ENCODE measurements at regions not wholly inside any gene's neighbourhood (a gene's known extent, or its start where the extent isn't known, plus 50 kb on each side); places are given as distances from the start of the nearest gene placed in this dataset.

GRCh38 chr6:141667580-141668309, 465.0 kb upstream of the GJE1 start:
- no peaks in the 10 kb centered on the region for H3K36me3 ChIP-seq (ENCODE audit: control insufficient read depth, insufficient read depth, low read length, severe bottlenecking)
- H3K9me3 ChIP-seq (ENCODE audit: control insufficient read depth, low read length) = peaks cover 5% of the 10 kb centered on the region
- H3K27me3 ChIP-seq (replicated peaks; ENCODE audit: control insufficient read depth, insufficient read depth, low read length) = no peaks in the 10 kb centered on the region
- H3K4me1 ChIP-seq (ENCODE audit: control insufficient read depth, insufficient read depth, low read length) = no peaks in the 10 kb centered on the region
- no peak overlapping the region for H3K9ac ChIP-seq (ENCODE audit: low read length)
- no peak overlapping the region for H3K4me3 ChIP-seq (ENCODE audit: low read length)
- DNase-seq (ENCODE audit: low read depth) = peak; percentile 7

GRCh38 chr6:141666187-141666586, 466.5 kb upstream of the GJE1 start:
- Histone ChIP-seq H3K4me3 (ENCODE audit: low read length) (no peak overlapping the region), H3K4me1 (ENCODE audit: control insufficient read depth, insufficient read depth, low read length) (no peaks in the 10 kb centered on the region), H3K9ac (ENCODE audit: low read length) (no peak overlapping the region), H3K9me3 (ENCODE audit: control insufficient read depth, low read length) (no peaks in the 10 kb centered on the region), H3K36me3 (ENCODE audit: control insufficient read depth, insufficient read depth, low read length, severe bottlenecking) (no peaks in the 10 kb centered on the region), H3K27me3 (replicated peaks; ENCODE audit: control insufficient read depth, insufficient read depth, low read length) (no peaks in the 10 kb centered on the region)
- DNase-seq (ENCODE audit: low read depth) = no peak

- H3K4me1 ChIP-seq (ENCODE audit: control insufficient read depth, insufficient read depth, low read length) = no peaks in the 10 kb centered on the region
- no peaks in the 10 kb centered on the region for H3K27me3 ChIP-seq (replicated peaks; ENCODE audit: control insufficient read depth, insufficient read depth, low read length)
- no peaks in the 10 kb centered on the region for H3K9me3 ChIP-seq (ENCODE audit: control insufficient read depth, low read length)
- no peaks in the 10 kb centered on the region for H3K36me3 ChIP-seq (ENCODE audit: control insufficient read depth, insufficient read depth, low read length, severe bottlenecking)
- DNase-seq (ENCODE audit: low read depth) = no peak
- no peak overlapping the region for H3K4me3 ChIP-seq (ENCODE audit: low read length)
- no peak overlapping the region for H3K9ac ChIP-seq (ENCODE audit: low read length)
Measured at GRCh38 chr6:141664744-141665143, 468.0 kb upstream of the GJE1 start.

GRCh38 chr6:141659582-141659981, 473.1 kb upstream of the GJE1 start:
- no peak for DNase-seq (ENCODE audit: low read depth)
- Histone ChIP-seq H3K27me3 (replicated peaks; ENCODE audit: control insufficient read depth, insufficient read depth, low read length) (no peaks in the 10 kb centered on the region), H3K36me3 (ENCODE audit: control insufficient read depth, insufficient read depth, low read length, severe bottlenecking) (no peaks in the 10 kb centered on the region), H3K4me1 (ENCODE audit: control insufficient read depth, insufficient read depth, low read length) (no peaks in the 10 kb centered on the region), H3K9ac (ENCODE audit: low read length) (no peak overlapping the region), H3K4me3 (ENCODE audit: low read length) (no peak overlapping the region), H3K9me3 (ENCODE audit: control insufficient read depth, low read length) (peaks cover 6% of the 10 kb centered on the region)

- no peak for DNase-seq (ENCODE audit: low read depth)
- Histone ChIP-seq H3K9me3 (ENCODE audit: control insufficient read depth, low read length) (peaks cover 6% of the 10 kb centered on the region), H3K4me1 (ENCODE audit: control insufficient read depth, insufficient read depth, low read length) (no peaks in the 10 kb centered on the region), H3K4me3 (ENCODE audit: low read length) (no peak overlapping the region), H3K36me3 (ENCODE audit: control insufficient read depth, insufficient read depth, low read length, severe bottlenecking) (no peaks in the 10 kb centered on the region), H3K27me3 (replicated peaks; ENCODE audit: control insufficient read depth, insufficient read depth, low read length) (no peaks in the 10 kb centered on the region), H3K9ac (ENCODE audit: low read length) (no peak overlapping the region)
Measured at GRCh38 chr6:141658696-141659095, 474.0 kb upstream of the GJE1 start.

- H3K9ac ChIP-seq (ENCODE audit: low read length) = no peak overlapping the region
- H3K36me3 ChIP-seq (ENCODE audit: control insufficient read depth, insufficient read depth, low read length, severe bottlenecking) = no peaks in the 10 kb centered on the region
- no peak for DNase-seq (ENCODE audit: low read depth)
Measured at GRCh38 chr6:141657812-141658211, 474.9 kb upstream of the GJE1 start.

GRCh38 chr6:141653590-141653989, 479.1 kb upstream of the GJE1 start:
- no peak for DNase-seq (ENCODE audit: low read depth)
- Histone ChIP-seq H3K4me3 (ENCODE audit: low read length) (no peak overlapping the region), H3K27me3 (replicated peaks; ENCODE audit: control insufficient read depth, insufficient read depth, low read length) (no peaks in the 10 kb centered on the region), H3K4me1 (ENCODE audit: control insufficient read depth, insufficient read depth, low read length) (no peaks in the 10 kb centered on the region), H3K9me3 (ENCODE audit: control insufficient read depth, low read length) (peaks cover 6% of the 10 kb centered on the region), H3K36me3 (ENCODE audit: control insufficient read depth, insufficient read depth, low read length, severe bottlenecking) (no peaks in the 10 kb centered on the region), H3K9ac (ENCODE audit: low read length) (no peak overlapping the region)

More at GRCh38 chr6:141657812-141658211, 474.9 kb upstream of the GJE1 start:
- Histone ChIP-seq H3K4me3 (ENCODE audit: low read length) (no peak overlapping the region), H3K4me1 (ENCODE audit: control insufficient read depth, insufficient read depth, low read length) (no peaks in the 10 kb centered on the region), H3K27me3 (replicated peaks; ENCODE audit: control insufficient read depth, insufficient read depth, low read length) (no peaks in the 10 kb centered on the region), H3K9me3 (ENCODE audit: control insufficient read depth, low read length) (peaks cover 6% of the 10 kb centered on the region)

- no peaks in the 10 kb centered on the region for H3K27me3 ChIP-seq (replicated peaks; ENCODE audit: control insufficient read depth, insufficient read depth, low read length)
- no peak overlapping the region for H3K9ac ChIP-seq (ENCODE audit: low read length)
- no peaks in the 10 kb centered on the region for H3K4me1 ChIP-seq (ENCODE audit: control insufficient read depth, insufficient read depth, low read length)
- no peaks in the 10 kb centered on the region for H3K36me3 ChIP-seq (ENCODE audit: control insufficient read depth, insufficient read depth, low read length, severe bottlenecking)
- H3K9me3 ChIP-seq (ENCODE audit: control insufficient read depth, low read length) = no peaks in the 10 kb centered on the region
- no peak overlapping the region for H3K4me3 ChIP-seq (ENCODE audit: low read length)
- no peak for DNase-seq (ENCODE audit: low read depth)
Measured at GRCh38 chr6:141641951-141642350, 490.8 kb upstream of the GJE1 start.

- H3K27me3 ChIP-seq (replicated peaks; ENCODE audit: control insufficient read depth, insufficient read depth, low read length) = no peaks in the 10 kb centered on the region
- no peaks in the 10 kb centered on the region for H3K9me3 ChIP-seq (ENCODE audit: control insufficient read depth, low read length)
- no peaks in the 10 kb centered on the region for H3K4me1 ChIP-seq (ENCODE audit: control insufficient read depth, insufficient read depth, low read length)
- no peaks in the 10 kb centered on the region for H3K36me3 ChIP-seq (ENCODE audit: control insufficient read depth, insufficient read depth, low read length, severe bottlenecking)
- H3K4me3 ChIP-seq (ENCODE audit: low read length) = no peak overlapping the region
- no peak overlapping the region for H3K9ac ChIP-seq (ENCODE audit: low read length)
- peak; percentile 47 for DNase-seq (ENCODE audit: low read depth)
Measured at GRCh38 chr6:141641406-141641805, 491.3 kb upstream of the GJE1 start.

GRCh38 chr6:141635621-141636020, 497.1 kb upstream of the GJE1 start:
- Histone ChIP-seq H3K36me3 (ENCODE audit: control insufficient read depth, insufficient read depth, low read length, severe bottlenecking) (no peaks in the 10 kb centered on the region), H3K27me3 (replicated peaks; ENCODE audit: control insufficient read depth, insufficient read depth, low read length) (no peaks in the 10 kb centered on the region), H3K4me3 (ENCODE audit: low read length) (no peak overlapping the region), H3K9ac (ENCODE audit: low read length) (no peak overlapping the region), H3K9me3 (ENCODE audit: control insufficient read depth, low read length) (no peaks in the 10 kb centered on the region), H3K4me1 (ENCODE audit: control insufficient read depth, insufficient read depth, low read length) (no peaks in the 10 kb centered on the region)
- no peak for DNase-seq (ENCODE audit: low read depth)

GRCh38 chr6:141634269-141634668, 498.5 kb upstream of the GJE1 start:
- Histone ChIP-seq H3K4me1 (ENCODE audit: control insufficient read depth, insufficient read depth, low read length) (no peaks in the 10 kb centered on the region), H3K36me3 (ENCODE audit: control insufficient read depth, insufficient read depth, low read length, severe bottlenecking) (no peaks in the 10 kb centered on the region), H3K9me3 (ENCODE audit: control insufficient read depth, low read length) (no peaks in the 10 kb centered on the region), H3K9ac (ENCODE audit: low read length) (no peak overlapping the region), H3K27me3 (replicated peaks; ENCODE audit: control insufficient read depth, insufficient read depth, low read length) (no peaks in the 10 kb centered on the region), H3K4me3 (ENCODE audit: low read length) (no peak overlapping the region)
- DNase-seq (ENCODE audit: low read depth) = no peak

GRCh38 chr6:141624301-141624700, 508.4 kb upstream of the GJE1 start:
- Histone ChIP-seq H3K4me3 (ENCODE audit: low read length) (no peak overlapping the region), H3K36me3 (ENCODE audit: control insufficient read depth, insufficient read depth, low read length, severe bottlenecking) (no peaks in the 10 kb centered on the region), H3K9ac (ENCODE audit: low read length) (no peak overlapping the region), H3K4me1 (ENCODE audit: control insufficient read depth, insufficient read depth, low read length) (no peaks in the 10 kb centered on the region), H3K9me3 (ENCODE audit: control insufficient read depth, low read length) (no peaks in the 10 kb centered on the region), H3K27me3 (replicated peaks; ENCODE audit: control insufficient read depth, insufficient read depth, low read length) (no peaks in the 10 kb centered on the region)
- no peak for DNase-seq (ENCODE audit: low read depth)

Data from adipocyte (in vitro differentiated cells).